GM21526 (cell line): ENCODE measurements at regions not wholly inside any gene's neighbourhood (a gene's known extent, or its start where the extent isn't known, plus 50 kb on each side); places are given as distances from the start of the nearest gene placed in this dataset.

Experiments used
- ATAC-seq: cut with Tn5 transposase; IDR thresholded peaks from one replicate; pipeline ENCODE4 v1.9.1; 2021; ENCODE audit warnings: moderate library complexity; ENCODE audit not compliant: unreplicated experiment, low FRiP score

DNA sequence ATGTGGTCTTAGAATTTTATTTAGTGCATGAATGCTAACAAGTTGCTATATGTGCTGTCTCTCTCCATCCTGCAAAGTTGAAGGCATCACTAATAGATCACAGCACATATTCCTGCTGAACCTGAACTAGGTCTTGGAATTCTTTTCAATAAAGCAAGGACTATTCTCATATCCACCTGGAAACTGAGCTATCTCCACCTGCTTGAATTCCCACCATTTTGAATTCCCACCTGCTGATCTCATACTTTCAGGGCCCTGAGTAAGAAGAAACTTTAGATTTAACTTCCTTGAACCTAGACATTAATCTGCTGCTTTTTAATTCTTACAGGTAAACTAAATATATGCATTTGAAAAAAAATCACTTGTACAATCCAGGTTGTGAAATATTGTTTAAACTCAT, 445.3 kb upstream of the CCL2 start:
- ATAC-seq, result no peak

DNA sequence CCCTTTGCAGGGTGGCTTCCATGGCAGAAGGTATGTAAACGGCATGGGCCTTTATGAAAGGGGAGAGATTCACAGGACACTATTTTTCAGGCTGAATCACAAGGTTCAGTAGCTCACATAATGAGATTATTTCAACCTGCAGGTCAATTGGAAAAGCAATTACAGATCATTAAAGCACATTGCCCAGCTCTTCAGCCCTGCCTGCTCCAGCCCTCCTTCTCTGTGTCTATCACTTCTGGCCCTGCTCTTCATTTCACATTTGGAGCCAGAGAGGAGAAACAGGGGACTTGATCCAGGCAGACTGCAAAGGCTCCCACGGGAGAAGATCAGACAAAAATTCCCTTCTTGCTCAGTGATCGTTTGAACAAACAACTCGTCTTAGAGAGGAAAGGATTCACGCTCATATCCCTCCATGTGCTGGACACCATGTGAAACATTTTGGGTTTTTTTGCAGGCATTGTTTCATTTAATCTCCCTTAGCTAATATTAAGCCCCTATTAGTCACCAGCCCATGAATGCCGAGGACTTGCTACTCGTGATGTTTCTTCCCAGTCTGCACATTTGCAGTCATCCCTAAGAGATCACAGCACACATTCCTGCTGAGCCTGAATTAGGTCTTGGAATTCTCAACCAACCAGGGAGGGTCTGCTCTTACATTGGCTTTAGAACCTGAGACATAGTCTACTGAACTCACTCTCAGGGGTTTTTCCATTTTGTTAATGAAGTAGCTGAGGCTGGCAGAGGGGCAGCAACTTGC, 443.9 kb upstream of the CCL2 start:
- no peak for ATAC-seq

DNA sequence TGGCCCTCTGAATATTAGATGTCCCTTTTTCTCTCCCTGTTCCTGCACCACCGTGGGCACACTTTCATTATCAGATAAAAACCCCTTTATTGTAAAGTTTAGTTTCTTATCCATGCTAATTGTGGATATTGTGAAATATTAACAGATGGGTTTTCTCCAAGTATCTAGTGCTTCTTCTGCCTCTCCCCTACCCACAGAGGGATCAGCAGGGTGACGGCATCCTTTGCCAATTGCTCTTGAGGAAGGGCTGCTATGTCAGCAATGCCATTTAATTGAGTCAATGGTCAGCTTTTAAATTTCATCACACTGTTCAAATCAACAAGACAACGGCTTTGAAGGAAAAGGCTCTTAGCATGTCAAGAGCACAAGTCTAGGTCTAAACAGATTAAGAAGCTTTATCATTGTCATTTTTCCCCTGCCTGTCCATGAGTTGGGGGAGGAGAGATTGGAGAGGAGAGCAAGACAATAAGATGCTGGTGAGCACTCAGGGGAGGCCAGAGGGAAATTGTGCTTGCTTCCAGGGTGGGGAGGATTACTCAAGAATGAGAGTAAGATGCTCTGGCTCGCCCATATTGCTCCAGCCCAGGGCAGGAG, 443.0 kb upstream of the CCL2 start:
- ATAC-seq, result no peak

DNA sequence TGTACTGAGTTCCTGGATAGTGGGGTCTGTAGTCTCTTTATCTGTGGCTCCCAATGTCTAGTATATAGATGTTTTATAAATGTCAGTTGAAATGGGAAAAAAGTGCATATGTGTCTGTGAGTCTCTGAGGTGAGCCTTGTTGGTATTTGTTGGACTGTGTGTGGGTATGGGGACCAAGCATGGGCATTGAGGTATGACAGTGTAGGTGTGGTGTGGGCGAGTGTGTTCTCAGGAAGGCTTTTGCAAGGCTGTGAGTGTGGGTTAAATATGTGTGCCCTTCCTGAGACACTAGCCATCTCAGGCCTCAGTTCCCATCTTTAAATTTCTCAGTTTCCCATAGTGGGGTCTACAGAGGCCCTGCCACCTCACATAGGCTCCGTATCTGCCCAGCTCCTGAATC, 440.2 kb upstream of the CCL2 start:
- no peak for ATAC-seq

DNA sequence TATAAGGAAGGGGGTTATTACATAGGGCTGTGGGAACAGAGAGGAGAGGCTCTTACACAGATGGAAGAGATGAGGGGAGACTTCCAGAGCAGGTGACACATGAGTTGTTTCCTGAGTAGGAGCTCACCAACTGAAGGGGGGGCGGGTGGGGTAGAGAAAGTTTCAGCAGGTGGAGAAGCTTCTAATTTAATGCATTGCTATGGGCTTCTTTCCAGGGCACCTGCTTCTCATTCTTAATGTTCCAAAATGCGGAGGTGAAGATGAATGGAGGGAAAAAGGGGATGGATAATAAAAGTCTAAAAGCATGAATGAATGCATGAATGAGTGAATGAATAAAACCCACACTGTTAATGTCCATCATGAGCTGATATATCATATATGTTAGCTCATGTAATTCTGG, 439.0 kb upstream of the CCL2 start:
- ATAC-seq, result no peak

DNA sequence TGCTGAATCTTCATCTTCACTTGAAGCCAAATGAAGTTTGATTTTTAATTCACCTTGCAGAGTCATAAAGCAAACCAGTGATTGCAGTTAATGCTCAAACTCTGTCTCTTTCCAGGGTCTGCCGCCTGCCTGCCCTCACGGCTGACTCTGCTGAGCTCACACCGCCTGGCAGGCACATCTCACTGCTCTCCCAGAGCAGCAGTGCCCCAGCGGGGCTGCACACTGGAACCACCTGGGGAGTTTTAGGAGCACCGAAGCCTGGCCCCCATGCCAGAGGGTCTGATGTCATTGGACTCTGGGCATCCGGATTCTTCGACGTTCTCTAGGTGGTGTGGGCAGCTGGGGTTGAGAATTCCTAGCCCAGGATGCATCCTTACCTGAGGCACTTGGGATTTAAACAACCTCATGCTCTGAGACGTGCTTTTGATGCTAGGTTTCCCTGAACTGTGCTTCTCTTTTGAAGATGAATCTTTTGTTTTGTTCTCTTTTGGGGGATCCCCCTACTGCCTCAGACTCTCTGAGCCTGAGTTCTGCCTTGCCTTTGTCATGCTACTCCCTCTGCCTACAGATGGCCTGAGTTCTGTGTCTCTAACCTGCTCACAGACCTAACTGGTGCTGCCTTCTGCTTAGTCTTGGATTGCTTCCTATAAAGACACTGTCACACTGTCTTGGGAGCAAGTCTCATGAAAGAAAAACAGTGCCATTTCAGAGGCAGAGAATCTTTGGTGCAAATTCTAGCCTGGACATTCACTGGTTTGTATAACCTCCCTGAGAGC, 438.1 kb upstream of the CCL2 start:
- no peak for ATAC-seq

DNA sequence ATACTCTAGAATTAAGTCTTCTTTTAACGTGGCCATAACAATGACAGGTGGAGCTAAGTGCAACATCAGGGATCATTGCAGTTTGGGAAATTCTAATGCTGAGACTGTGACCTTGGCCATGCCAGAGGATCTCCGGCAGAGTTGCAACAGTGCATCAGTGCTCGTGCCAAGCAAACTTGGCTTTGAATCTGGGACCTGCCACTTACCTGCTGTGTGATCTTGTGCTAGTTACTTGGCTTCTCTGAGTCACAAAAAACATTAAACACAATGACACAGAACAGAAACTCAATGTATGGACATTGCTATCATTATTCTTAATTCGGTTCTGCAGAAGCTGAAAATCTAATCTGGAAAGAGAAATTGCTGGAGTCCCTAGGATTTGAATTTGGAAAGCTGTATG, 435.5 kb upstream of the CCL2 start:
- ATAC-seq, result no peak

DNA sequence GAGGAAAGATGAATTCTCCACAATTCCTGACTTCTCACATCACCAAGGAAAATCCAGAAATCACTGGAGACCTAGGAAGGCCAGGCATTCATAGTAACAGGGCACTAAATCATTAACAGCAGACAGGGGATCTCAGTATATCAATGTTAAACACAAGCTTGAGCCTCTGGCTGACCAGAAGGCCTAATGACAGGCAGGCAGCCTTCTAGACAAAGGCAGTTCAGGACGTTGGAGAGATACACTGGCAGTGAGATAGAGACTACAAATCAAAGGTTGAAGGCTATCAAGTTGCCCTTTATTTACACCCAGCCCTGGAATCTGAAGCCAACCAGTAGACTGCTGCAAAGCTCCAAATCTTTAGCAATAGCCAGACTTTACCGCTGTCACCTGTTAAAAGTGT, 422.8 kb upstream of the CCL2 start:
- no peak for ATAC-seq

DNA sequence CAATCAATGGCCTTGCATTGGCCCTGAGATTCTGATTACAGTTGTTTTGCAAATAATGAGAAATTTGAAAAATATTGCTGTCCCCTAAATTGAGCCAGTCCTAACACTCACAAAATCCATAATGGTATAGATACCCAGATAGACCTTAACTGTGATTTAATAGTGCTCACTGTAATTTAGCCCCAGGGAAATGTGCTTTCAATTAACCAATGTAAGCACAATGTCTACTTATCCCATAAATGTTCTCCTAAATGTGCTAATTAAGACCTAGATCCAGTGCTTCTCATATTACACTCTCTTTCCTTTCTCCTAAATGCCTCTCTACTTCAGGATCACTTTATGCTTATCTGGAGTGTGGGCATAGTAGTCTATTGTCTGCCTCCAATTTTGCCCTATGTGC, 417.8 kb upstream of the CCL2 start:
- no peak for ATAC-seq

DNA sequence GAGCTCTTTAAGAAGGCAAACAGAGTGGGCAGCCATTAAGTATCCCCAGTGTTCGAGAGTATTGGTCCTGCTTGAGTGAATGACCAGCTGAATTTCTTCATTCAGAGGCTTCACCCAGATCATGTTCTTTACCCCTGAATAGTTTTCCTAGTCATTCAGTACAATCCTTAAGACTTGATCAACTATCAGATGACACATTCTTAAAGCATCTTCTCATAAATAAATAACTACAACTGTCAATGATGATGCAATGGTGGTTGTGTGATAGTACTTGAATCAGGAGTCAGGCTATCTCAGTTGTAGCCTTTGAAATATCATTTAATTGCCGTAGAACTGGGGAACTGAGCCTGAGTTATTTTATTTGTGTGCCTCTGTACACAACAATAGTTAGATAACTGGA, 416.8 kb upstream of the CCL2 start:
- ATAC-seq, result no peak

DNA sequence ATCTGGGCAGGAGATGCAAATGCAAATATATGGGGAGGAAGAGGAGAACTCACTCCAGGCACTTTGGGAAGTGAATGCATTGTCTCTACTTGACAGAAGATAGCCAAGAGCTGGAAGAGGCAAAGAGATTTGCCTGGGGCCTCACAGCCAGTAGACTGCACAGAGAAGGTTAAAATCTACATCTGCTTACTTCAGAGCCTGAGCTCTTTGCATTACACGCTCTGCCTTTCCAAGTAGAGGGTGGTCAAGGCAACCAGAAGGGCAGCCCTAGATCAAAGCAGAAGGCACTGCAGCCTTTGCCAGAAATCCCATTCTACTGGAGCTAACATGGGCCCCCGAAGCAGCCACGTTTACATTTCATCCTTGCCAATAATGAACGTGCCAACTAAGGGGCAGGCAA, 407.2 kb upstream of the CCL2 start:
- ATAC-seq, result no peak

DNA sequence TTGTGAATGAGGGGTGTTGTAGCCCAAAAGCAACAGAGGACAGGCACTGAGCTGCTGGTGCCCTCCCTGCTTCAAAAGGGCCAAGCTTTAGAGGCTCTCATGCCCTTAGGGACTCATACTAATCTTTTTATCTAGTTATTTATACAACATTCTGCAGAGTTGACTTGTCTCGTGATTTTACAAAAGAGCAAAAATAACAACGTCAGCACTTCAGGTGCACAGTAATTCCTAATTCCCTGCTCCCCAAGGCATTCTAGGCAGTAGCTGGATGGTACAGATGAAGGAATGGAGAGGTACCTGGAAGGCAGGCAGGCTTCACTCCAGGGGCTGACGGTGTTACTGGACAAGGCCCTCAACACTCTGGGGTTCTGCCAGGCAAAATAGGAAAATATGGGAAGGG, 406.7 kb upstream of the CCL2 start:
- no peak for ATAC-seq

DNA sequence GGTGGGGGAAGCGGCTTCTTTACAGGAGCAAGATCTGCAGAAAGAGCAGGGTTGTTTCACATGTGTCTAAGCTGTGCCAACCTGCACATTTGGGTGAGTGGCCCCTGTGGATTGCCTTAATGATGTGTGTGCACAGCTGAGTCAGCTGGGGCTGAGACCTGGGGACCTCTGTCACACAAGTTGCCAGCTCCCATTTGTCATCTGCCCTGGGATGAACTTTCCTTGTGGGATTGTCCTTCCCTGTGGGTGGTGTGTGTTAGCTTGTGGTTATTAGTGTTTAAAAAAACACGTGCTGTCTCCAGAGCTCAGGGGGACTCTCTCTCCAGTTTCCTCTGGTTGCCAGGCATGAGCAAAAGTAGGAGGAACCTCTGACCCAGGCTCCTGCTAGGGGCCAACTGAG, 400.5 kb upstream of the CCL2 start:
- no peak for ATAC-seq

DNA sequence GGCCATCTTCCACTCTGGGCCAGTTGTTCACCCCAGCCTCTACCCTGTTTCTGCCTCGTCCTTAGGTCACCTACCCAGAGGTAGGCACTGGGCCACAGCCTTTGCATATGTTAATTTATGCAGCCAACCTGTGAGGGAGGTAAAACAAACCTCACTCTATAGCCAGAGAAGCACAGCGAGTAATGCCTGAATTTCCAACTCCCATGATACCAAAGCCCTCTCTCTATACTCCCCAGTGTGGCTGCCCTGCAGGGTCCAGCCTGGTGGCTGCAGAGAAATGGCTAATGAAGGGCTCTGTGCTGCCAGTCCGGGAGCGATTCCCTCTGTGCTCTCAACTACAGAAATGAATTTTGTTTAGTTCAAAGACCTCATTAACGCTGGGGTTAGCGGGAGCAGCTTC, 397.0 kb upstream of the CCL2 start:
- no peak for ATAC-seq

DNA sequence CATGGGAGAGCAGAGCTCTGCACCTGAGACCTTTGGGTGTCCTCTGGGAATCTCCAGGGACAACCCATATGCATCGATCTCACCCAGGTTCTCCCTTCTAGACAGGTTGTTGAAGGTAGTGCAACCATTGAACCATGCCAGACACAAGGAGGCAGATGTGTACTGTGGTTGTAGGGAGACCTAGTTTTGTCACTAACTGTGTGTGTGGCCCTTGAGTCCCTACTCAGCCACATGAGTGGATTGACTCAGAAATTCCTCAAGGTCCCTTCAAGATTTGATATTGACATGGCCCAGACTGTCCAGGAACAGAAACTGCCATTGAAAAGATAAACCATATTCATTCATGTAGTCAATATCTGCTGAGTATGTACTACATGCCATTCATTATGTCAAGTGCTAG, 396.4 kb upstream of the CCL2 start:
- ATAC-seq, result no peak

DNA sequence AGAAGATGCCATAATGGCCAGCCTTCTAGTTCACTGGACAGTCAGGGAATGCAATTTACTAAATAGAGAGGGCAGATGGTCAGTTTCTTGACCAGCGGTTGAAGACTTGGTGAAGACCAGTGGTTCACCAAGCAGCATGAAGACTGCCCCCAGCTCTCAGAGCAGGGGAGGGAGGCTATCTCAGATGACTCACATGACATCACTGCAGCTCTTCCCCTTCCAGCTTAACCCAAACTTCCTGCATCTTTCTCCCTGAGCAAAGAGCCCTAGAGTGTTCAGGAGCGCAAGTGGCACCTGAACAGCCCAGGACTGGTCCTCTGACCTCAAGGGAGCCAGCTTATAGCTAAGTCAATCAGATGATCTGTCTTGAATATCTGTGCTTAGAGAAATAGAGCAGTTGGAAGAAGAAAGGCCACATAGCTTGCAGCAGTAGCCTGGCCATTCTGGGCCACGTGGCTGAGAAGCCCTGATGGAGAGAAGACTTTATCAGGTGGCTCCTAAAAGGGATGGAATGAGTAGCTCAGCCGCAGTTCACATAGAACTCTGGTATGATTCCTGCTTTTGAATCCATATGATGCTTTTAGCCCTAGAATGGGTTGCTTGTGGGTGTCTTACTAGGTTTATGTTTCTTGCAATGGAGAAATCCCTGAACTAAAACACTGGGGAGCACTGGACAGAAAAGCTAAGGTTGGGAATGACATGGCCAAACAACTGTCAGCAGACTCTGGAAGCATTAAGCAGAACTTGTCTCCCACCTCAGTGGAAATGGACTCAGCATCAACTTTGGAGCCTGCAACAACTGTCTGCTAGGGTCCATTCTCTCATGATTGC, 392.1 kb upstream of the CCL2 start:
- no peak for ATAC-seq

DNA sequence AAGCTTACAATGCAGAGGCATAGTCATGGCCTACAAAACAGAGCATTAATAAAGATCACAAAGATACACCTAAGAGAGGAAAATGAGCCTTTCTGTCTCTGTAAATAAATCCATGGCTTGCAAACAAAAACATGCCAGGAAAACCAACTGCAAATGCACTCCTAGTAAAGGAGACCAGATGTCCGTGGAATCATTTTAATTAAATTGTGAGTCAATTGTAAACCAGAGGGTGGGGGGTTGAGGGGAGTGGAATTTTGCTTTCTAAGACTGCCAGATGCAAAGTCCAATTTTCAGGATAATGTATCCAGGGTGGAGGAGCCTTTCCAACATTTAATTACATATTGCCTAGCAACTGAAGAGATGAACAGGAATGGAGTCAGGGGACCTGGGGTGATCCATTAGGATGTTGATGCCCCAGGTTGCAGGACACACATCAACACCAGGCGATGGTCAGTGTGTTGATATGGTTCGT, 390.3 kb upstream of the CCL2 start:
- ATAC-seq, result no peak

DNA sequence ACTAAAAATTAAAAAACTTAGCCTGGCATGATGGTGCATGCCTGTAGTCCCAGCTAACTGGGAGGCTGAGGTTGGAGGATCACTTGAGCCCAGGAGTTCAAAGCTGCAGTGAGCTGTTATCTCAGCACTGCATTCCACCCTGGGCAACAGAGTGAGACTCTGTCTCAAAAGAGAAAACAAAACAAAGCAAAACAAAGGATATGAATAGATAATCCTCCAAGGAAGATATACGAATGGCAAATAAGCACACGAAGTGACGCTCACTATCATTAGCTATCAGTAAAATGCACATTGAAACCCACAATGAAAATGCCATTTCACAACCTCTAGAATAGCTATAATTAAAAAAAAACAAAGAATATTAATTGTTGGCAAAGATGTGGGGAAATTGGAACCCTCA, 386.2 kb upstream of the CCL2 start:
- ATAC-seq, result no peak

DNA sequence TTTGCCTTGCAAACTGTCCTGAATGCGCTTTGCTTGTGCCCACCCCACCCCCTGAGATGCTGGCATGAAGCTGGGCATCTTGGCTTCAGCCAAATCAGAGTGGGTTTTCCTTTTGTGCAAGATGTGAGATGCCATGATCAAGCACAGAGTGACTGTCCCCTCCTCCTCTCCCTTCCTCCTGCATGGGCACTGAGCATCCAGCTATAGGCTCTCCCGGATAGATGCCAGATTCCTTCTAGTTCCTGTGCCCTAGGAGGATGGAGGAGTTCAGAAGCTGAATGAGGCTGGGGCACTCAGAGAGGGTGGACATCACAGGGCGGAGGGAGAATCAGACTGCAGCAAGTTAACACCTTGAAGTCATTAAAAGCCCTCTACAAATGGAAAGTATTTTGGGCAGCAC, 384.1 kb upstream of the CCL2 start:
- ATAC-seq, result no peak

DNA sequence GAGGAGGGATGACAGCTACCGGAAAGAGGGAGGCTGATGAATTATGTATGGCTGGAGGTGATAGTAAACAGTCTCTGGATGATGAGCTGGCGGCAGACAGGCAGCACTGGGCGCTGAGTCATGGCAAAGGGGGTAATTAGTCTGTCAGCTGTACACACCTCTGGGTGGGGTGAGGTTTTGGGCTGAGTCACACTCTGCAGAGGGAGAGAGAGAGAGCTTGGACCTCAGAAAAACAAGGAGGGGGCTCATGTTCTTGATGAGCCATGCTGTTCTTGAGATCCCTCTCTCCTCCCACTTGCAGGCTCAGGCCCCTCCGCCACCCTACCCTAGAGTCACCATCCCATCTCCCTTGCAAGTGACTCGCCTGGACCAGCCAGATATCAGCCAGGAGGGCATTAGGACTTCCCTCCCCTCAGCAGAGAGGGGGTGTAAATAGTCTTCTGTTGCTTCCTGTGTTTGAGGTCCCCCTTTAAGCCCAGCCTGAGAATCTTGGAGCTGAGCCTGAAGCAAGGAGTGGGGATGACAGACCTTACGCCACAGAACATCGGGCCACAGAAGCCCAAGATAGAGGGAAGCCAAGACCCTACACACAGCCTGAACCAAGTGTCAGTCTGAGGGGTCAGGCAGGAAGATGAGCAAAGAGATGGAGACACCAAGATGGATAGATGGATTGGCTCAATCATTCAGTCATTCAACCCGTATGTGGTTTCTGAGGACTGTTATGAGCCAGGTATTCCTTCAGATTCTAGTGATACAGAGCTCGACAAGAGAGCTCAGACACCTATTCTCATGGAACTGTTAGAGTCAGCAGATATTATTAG, 383.2 kb upstream of the CCL2 start:
- no peak for ATAC-seq
